Esophagus muscularis mucosa (tissue), 4 donors: ENCODE measurements at regions not wholly inside any gene's neighbourhood (a gene's known extent, or its start where the extent isn't known, plus 50 kb on each side); places are given as distances from the start of the nearest gene placed in this dataset.

ENCODE experiments used
- DNase-seq: peaks from one replicate; pipeline ENCODE4 v3.0.0-alpha.2; 2017; ENCODE audit errors: extremely low spot score
- H3K27ac ChIP-seq, 4 donors: fragments of 200-600 bp; sonication (generic); replicated peaks in 1 of 4; 1 replicate in 3 of 4; 2 replicates in 1 of 4; pipeline ENCODE4 v1.5.1; 2016 to 2019; ENCODE audit warnings: mild to moderate bottlenecking in 1 of 4
- H3K27me3 ChIP-seq, 4 donors: fragments of 200-600 bp; sonication (generic); one replicate each; pipeline versions ENCODE4 v1.5.1 to v1.6.0; 2016 to 2019
- H3K36me3 ChIP-seq, 4 donors: fragments of 200-600 bp; sonication (generic); one replicate each; pipeline ENCODE4 v1.5.1; 2016 to 2019
- H3K4me1 ChIP-seq, 4 donors: fragments of 200-600 bp; sonication (generic); one replicate each; pipeline ENCODE4 v1.5.1; 2016 to 2019
- H3K4me3 ChIP-seq, 4 donors: fragments of 200-600 bp; sonication (generic); 1 replicate in 2 of 4; 2 replicates in 2 of 4; pipeline ENCODE4 v1.5.1; 2016 to 2019; ENCODE audit warnings: mild to moderate bottlenecking in 4 of 4, moderate library complexity in 1 of 4
- H3K9me3 ChIP-seq, 4 donors: fragments of 200-600 bp; sonication (generic); 1 replicate in 3 of 4; 2 replicates in 1 of 4; pipeline ENCODE4 v1.5.1; 2016 to 2019
- CTCF ChIP-seq, 3 experiments: fragments of 200-600 bp in 2 of 3; fragments of 450-650 bp in 1 of 3; sonication (generic) in 2 of 3; IDR thresholded peaks; one replicate each; pipeline ENCODE4 v1.5.1; 2017 to 2019; ENCODE audit warnings: antibody characterized with exemption in 3 of 3, mild to moderate bottlenecking in 2 of 3, moderate library complexity in 1 of 3
- EP300 ChIP-seq: sonication (generic); formaldehyde crosslinking; IDR thresholded peaks from one replicate; pipeline ENCODE4 v1.6.1; 2017; ENCODE audit warnings: antibody characterized with exemption
- POLR2A ChIP-seq: fragments of 450-650 bp; IDR thresholded peaks from one replicate; pipeline ENCODE4 v1.6.1; 2017; ENCODE audit warnings: antibody characterized with exemption, moderate library complexity, mild to moderate bottlenecking, low read depth
- POLR2AphosphoS5 ChIP-seq, 2 donors: sonication (generic); formaldehyde crosslinking; IDR thresholded peaks; one replicate each; pipeline ENCODE4 v1.6.1; 2017; ENCODE audit warnings: antibody characterized with exemption in 2 of 2
- WGBS: methylation state at CpG from one replicate; pipeline ENCODE4 v1.1.5; 2018; 5-methylcytosine and 5-hydroxymethylcytosine counted together
- intact Hi-C: fragments of 100-400 bp; cut with DNase I; formaldehyde crosslinking; loops from one replicate; pipeline ENCODE4 v1.15.1; 2023

- no peaks in the 10 kb centered on the region for H3K27me3 ChIP-seq
- WGBS: 82% methylated on average over 6 of the region's 6 CpGs
These were observed 186.2 kb downstream of the SNAPC1 start for GRCh38 chr14:61948376-61948775.

GRCh38 chr14:61950340-61950739 is 188.1 kb downstream of the SNAPC1 start:
- no peak overlapping the region for H3K4me3 ChIP-seq
- no peaks in the 10 kb centered on the region for H3K27me3 ChIP-seq
- H3K36me3 ChIP-seq: no peaks in the 10 kb centered on the region
- no peaks in the 10 kb centered on the region for H3K4me1 ChIP-seq
- no peak overlapping the region for H3K27ac ChIP-seq
- no peak for TF ChIP-seq EP300
- no peak for TF ChIP-seq CTCF (IDR thresholded peaks at IDR 0.05)
- TF ChIP-seq POLR2AphosphoS5 (IDR thresholded peaks at IDR 0.05): no peak
- TF ChIP-seq POLR2A: no peak
- 74% methylated on average over 3 of the region's 3 CpGs for WGBS
- intact Hi-C loops: no loop called here
- DNase-seq: no peak
- no peaks in the 10 kb centered on the region for H3K9me3 ChIP-seq

More at GRCh38 chr14:61948376-61948775, 186.2 kb downstream of the SNAPC1 start:
- no peaks in the 10 kb centered on the region for H3K36me3 ChIP-seq
- intact Hi-C loops: no loop called here
- TF ChIP-seq POLR2AphosphoS5 (IDR thresholded peaks at IDR 0.05): no peak
- TF ChIP-seq POLR2A: no peak
- TF ChIP-seq CTCF (IDR thresholded peaks at IDR 0.05): no peak
- no peak for TF ChIP-seq EP300
- no peak overlapping the region for H3K4me3 ChIP-seq
- no peak overlapping the region for H3K27ac ChIP-seq
- H3K9me3 ChIP-seq: peaks cover 0 to 8% (median 2%) of the 10 kb centered on the region in 4 donors
- no peaks in the 10 kb centered on the region for H3K4me1 ChIP-seq
- no peak for DNase-seq

GRCh38 chr14:61953602-61954001 is 191.4 kb downstream of the SNAPC1 start:
- Histone ChIP-seq H3K27me3 (no peaks in the 10 kb centered on the region), H3K9me3 (peaks cover 0 to 14% (median 7%) of the 10 kb centered on the region in 4 donors), H3K4me1 (no peaks in the 10 kb centered on the region), H3K36me3 (no peaks in the 10 kb centered on the region), H3K4me3 (no peak overlapping the region), H3K27ac (no peak overlapping the region)
- intact Hi-C loops: no loop called here
- no peak for DNase-seq
- TF ChIP-seq EP300 (no peak), CTCF (IDR thresholded peaks at IDR 0.05) (no peak), POLR2A (no peak), POLR2AphosphoS5 (IDR thresholded peaks at IDR 0.05) (no peak)
- WGBS: 77% methylated on average over 1 of the region's 1 CpG

GRCh38 chr14:61954306-61954705 is 192.1 kb downstream of the SNAPC1 start:
- WGBS: 54% methylated on average over 3 of the region's 3 CpGs
- peaks cover 0 to 14% (median 7%) of the 10 kb centered on the region in 4 donors for H3K9me3 ChIP-seq
- H3K4me1 ChIP-seq: no peaks in the 10 kb centered on the region
- H3K27me3 ChIP-seq: no peaks in the 10 kb centered on the region
- TF ChIP-seq POLR2AphosphoS5 (IDR thresholded peaks at IDR 0.05) (no peak), POLR2A (no peak), CTCF (IDR thresholded peaks at IDR 0.05) (no peak), EP300 (no peak)
- H3K27ac ChIP-seq: no peak overlapping the region
- intact Hi-C loops: no loop called here
- no peak for DNase-seq
- H3K36me3 ChIP-seq: no peaks in the 10 kb centered on the region
- H3K4me3 ChIP-seq: no peak overlapping the region

- no peaks in the 10 kb centered on the region for H3K27me3 ChIP-seq
- no peak for DNase-seq
- H3K27ac ChIP-seq: no peak overlapping the region
- intact Hi-C loops: no loop called here
- H3K9me3 ChIP-seq: peaks cover 0 to 14% (median 9%) of the 10 kb centered on the region in 4 donors
- TF ChIP-seq POLR2AphosphoS5 (IDR thresholded peaks at IDR 0.05) (no peak), CTCF (IDR thresholded peaks at IDR 0.05) (no peak), EP300 (no peak), POLR2A (no peak)
- no peaks in the 10 kb centered on the region for H3K36me3 ChIP-seq
- 96% methylated on average over 1 of the region's 1 CpG for WGBS
- no peaks in the 10 kb centered on the region for H3K4me1 ChIP-seq
- H3K4me3 ChIP-seq: no peak overlapping the region
These were observed 194.3 kb downstream of the SNAPC1 start for GRCh38 chr14:61956517-61956916.
